HG03439 (cell line): ENCODE measurements at regions not wholly inside any gene's neighbourhood (a gene's known extent, or its start where the extent isn't known, plus 50 kb on each side); places are given as distances from the start of the nearest gene placed in this dataset.
"Not testable (repeated sequence)": the region's sequence is repeated elsewhere in the genome, so short reads cannot be mapped to it uniquely, and the experiment has no call there.

ENCODE experiments used
- ATAC-seq: cut with Tn5 transposase; IDR thresholded peaks from one replicate; pipeline ENCODE4 v1.9.1; 2021; ENCODE audit warnings: mild to moderate bottlenecking, moderate library complexity; ENCODE audit not compliant: unreplicated experiment

DNA sequence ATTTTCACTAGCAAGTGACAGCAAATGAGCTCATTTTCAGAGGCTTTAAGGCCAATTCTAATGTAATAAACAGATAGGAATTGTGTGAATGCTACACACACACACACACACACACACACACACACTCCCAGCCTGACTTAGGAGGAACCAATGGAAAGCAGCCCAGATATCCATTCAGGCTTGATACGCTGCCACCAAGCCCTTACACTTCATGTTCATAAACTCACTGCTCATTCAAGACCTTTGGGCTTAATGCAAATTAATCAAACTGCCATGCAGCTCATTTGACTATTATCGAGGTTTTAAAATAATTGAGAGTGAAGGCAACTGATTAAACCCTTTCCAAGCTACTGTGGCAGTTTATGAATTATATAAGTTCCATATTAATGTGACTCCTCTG, 298.9 kb upstream of the NCKAP5 start:
- ATAC-seq = no peak

DNA sequence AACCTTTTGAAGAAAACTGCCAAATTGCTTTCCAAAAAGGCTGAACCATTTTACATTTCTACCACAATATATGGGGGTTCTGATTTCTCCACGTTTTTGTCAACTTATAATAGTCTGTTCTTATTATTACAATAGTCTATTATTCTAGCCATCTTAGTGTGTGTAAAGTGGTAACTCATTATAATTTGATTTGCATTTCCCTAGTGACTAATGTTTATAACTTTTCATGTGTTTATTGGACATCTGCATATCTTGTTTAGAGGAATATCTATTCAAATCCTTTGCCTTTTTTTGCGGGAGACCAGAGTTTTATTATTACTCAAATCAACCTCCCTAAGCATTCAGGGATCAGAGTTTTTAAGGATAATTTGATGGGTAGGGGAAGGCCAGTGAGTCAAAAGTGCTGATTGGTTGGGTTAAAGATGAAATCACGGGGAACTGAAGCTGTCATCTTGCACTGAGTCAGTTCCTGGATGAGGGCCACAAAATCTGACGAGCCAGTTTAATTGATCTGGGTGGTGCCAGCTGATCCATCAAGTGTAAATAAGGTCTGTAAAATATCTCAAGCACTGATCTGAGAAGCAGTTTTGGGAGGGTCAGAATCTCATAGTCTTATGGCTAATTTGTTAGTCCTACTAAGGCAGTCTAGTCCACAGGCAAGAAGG, 303.4 kb upstream of the NCKAP5 start:
- ATAC-seq = no peak

DNA sequence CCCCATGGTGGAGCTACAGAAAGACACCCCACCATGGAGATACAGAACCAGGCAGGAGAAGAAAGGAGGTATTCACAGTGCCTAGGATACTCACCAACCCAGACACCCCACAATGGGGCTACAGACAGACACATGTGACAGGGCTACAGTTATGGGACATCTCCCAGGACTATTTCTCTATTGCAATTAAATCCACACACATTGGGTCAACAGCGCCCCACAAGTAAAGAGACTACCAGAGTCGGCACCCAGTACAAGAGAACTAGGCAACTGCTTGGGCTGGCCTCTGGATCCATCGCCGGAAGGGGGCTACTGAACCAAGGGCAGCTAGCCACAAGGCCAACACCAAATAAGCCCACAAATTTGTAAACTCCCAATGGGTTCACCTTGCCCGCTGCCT, 310.1 kb upstream of the NCKAP5 start:
- ATAC-seq = no peak

DNA sequence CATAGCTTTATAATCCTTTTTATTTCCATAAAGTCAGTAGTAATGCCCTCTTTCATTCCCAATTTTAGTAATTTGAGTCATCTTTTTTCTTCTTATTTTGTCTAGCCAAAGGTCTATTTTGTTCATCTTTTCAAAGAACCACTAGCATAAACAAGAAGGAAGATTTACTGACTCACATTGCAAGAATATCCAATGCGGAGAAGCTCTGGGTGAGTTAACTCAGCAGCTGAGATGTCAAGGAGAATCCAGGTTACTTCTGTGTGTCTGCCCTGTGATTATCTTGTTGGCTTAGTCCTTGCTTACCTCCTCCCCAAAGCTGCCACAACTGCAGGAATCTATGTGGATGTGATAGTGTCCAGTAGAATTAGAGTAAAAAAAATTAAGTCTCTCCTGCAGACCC, 311.4 kb upstream of the NCKAP5 start:
- ATAC-seq = no peak

DNA sequence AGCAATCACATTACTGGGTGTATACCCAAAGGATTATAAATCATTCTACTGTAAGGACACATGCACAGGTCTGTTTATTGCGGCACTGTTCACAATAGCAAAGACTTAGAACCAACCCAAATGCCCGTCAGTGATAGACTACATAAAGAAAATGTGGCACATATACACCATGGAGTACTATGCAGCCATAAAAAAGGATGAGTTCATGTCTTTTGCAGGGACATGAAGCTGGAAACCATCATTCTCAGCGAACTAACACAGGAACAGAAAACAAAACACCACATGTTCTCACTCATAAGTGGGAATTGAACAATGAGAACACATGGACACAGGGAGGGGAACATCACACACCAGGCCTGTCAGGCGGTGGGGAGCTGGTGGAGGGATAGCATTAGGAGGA, 313.9 kb upstream of the NCKAP5 start:
- ATAC-seq = not testable (repeated sequence)

DNA sequence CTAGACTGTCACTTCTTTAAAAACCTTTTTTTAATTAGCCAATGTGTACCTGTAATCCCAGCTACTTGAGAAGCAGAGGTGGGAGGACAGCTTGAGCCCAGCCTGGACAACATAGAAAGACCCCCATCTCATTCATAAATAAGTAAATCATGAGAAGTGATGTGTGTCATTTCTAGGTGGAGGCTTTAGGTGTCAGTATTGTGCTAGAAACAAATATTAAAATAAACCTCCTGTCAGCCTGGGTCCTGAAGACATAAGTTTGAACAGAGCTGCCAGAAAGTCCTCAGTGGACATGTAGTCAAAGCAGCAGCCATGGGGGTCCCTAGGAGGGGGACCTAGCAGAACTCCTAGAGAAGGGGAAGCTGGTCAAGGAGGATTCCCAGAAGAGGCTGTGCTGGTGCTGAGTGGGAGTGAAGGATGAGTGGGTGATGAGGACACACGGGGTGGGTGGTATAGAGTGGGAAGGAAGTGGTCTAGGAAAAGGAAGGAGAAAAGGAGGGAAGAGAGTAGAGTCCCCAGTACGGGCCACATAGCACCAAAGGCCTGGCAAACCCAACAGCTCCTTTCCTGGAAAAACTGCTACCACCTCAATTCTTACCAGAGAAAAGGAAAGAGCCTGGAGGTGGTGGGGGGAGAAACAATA, 316.6 kb upstream of the NCKAP5 start:
- no peak for ATAC-seq

DNA sequence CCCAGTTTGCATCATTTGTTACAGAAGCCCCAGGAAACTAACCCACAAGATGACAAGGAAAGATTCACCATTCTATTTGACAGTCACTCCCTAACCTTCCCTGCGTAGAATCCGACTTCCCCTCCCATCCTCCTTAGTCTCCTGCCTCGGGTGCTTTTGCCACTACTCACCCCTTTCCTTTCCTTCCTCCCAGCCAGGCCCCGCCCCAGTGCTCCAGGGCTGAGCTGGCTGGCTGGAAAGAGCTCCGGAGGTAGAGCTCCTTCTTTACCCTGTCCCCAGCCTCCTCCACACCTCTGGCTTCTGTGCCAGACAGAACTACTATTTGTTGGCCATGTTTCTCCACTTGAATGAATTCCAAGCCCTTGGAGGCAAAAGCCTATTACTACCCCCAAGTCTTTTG, 317.6 kb upstream of the NCKAP5 start:
- ATAC-seq = no peak

DNA sequence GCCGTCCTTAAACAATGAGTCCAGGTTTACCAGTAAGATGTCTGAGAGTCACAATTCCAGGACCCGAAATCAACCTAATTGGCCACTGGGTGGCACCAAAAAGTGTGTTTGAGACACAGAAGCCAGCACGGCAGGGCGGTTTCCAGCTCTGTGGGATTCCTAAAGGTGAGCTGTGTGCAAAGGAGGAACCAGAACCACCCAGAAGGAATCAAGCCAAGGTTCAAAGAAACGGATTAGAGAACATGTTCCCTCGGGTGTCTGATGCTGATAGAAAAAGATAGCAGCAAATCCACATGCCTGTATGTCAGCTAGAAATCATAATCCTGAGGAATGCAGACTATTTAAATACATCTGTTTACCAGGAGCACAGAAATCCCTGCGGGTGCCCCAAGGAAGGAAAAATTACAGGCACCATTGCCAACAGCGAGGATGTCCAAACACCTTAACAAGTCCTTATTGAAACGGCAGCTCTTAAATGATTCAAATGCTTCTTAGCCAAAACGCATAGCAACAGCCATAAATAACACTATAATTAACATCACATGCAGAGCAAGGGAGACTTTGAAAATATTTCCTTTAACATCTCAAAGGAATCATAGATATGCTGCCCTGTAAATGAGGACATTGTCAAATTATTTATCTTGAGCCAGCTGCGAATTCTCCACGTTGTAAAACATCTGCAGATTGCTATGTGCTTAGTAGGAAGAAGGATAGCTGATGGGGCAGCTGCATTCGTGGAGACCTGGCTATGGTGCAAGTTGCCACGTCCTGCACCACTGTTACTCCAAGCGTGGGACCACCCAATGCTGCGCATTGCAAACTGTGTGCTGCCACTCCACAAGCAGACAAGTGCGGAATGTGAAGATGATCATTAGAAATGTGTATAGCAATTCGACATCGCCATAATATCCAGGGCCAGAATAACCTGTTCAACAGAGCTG, 318.7 kb upstream of the NCKAP5 start:
- ATAC-seq = no peak

DNA sequence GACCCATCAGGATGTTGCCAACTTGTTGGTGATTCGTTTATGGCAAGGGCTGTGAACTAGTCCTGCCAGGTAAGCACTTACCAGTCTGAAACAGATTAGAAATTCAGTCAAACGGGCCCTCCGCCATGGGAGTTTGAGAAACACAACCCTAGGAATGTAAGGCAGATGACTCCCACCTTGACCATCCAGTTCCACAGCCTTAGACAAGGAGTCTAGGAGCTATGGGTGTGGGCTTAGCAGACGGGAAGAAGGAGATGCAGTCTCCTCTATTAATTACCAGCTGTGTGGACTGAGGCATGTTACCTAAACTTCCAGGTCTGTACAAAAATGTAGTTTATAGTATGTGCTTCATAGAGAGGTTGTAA, 319.4 kb upstream of the NCKAP5 start:
- no peak for ATAC-seq

DNA sequence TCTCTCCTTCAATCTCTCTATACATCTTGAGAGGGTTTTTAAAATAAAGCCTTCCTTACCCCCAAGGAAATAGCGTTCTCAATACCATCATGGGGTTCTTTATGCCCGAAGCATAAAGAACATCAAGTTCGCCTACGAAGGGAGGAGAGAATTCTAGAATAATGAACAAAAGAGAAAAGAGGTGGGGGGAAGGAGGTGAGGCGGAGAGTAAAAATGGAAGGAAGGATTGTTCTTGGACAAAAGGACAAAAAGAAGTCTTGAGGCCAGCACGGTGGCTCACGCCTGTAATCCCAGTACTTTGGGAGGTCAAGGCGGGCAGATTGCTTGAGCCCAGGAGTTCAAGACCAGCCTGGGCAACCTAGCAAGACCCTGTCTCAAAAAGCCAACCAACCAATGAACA, 319.8 kb upstream of the NCKAP5 start:
- no peak for ATAC-seq

DNA sequence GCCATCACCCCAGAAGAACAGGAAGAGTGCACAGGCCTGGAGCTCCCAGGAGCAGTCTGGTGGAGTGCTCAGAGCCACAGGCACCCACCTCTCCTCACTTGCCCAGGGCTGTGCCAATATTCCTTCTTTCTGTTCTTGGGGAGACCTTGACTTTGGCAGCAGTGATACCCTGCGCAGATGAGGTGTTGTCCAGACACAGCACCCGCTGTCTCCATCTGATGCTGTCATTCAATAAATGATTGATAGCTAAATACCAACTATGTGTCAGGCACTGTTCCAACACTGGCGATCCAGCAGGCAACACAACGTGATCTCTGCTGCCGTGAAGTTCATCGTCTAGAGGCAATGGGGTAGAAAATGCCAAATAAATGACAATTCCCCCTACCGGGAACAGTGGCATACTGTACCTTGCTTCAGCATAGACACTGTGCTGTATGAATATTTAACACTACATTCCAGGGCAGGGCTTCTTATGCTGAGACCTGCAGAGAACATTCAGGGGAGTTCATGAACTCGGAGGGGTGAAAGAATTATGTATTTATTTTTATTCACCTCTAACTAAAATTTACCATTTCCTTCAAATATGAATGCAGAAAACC, 320.5 kb upstream of the NCKAP5 start:
- ATAC-seq = no peak

DNA sequence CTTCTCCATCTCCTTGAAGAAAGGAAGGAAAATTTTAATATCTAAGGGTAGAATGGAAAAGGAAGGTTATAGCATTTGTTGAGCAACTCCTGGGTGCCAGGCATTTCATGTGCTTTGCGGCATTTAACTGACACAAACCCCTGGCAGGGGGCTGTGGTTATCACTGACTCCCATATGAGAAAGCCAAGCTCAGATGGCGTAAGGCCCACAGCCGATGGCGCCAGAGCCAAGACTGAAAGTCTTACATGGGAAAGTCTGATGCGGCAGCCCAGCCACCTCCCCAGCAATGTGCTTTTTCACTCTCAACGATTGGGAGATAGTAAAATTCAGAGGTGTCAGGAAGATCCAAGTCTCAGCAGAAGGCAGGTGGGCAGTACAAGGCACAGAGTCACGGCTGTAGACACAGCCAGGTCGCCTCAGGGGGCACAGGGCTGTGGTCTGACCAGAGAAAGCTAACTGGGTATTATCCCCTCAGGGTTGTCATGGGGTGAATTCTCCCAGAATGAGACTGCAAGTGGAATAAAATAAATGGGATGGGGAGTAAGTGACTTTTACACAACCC, 324.2 kb upstream of the NCKAP5 start:
- ATAC-seq = no peak

DNA sequence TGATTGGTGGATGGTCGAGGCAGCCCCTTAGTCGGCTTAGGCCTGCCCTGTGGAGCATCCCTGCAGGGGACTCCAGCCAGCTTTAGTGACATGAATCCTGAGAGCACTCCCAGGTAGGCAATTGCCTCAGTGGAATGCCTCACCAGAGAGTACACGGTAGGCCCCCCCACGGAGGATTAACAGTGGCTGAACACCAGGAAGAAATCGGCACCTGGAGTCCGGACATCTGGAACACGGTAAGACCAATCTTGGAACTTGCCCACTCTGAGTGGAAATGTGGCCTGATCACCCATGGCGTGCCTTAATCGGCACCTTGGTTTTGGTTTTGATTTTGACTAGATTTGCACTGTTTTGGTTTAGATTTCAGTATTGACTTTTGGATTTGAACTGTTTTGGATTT, 326.2 kb upstream of the NCKAP5 start:
- ATAC-seq = no peak

DNA sequence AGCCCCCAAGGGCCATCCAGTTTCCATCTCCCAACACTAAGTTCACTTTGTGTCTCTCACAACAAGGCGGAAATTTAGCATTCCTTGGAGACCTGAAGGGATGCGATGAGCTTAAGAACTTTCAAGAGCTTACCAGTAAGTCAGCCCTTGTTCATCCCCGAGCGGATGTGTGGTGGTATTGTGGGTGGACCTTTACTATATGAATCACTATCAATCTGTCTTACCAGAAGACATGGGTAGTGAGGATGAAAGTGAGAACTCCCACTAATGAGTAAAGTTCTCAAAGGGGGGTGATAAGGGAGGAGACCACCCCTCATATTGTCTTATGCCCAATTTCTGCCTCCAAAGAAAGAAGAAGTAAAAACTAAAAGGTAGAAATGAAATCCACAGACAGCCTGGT, 329.6 kb upstream of the NCKAP5 start:
- ATAC-seq = not testable (repeated sequence)

DNA sequence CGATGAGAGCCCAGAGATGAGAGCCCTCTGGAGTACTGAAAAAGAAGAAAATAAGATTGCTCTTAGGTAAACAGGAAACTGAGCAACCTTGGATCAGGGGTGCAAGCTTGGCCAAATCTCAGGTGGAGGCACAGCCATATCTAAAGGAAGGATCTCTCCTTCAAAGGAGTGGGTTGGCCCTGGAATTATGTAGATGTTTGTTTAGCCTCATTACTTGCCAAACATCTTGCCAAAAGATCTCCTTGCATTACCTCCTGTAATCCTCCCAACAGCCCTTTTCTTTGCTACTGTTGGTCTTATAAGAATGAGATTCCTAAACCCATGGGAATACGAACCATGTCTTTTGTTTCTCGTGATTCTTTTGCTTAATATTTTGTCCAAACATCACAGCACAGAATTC, 332.6 kb upstream of the NCKAP5 start:
- no peak for ATAC-seq

DNA sequence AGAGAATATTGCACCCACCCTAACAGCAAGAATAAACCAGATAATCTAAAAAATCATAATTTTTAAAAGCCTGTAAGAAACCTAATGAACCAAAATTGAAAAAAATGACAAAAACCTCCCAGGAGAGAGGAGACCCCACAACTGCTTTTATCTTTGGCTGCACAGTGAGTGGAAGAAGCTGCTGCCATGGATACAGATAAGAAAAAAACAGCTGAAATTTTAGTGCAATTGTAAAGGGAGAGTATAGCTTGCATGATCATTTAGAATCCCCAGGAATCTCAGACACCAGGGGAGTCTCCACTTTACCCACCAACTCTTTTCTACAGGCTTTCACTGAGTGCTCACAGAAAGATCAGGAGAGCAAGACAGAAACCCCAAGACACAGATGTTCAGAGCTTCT, 338.1 kb upstream of the NCKAP5 start:
- ATAC-seq = no peak

DNA sequence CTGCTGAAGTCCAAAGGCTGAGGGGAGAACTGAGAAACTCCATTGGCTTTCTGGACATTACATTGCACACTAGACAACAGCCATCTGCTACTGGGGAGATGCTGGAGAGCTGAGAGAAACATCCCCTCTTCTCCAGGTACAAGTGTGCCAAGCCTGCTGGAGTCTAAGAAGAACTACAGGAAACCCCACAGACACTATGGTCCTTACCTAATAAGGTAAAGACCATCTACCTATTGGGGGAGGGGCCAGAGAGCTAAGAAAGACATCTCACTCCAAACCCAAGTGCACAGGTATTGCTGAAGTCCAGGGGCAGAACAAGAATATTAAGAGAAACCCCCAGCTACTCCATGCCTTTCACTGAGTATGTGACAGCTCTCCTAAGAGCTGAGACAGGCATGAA, 338.7 kb upstream of the NCKAP5 start:
- no peak for ATAC-seq

DNA sequence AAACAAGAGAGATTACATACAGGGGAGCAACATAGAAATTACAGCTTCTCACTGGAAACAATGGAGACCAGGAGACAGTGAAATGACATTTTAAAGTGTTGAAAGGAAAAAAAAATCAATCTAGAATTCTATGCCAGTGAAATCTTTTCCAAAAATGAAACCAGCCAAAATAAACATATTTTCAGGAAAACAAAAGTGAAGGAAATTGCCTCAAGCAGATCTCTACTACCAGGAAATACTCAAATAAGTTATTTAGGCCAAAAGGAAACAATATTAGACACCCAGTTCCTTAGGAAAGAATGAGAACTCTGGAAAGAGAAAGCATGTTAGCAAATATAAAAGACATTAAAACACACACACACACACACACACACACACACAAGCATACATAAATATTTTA, 339.9 kb upstream of the NCKAP5 start:
- ATAC-seq = no peak

DNA sequence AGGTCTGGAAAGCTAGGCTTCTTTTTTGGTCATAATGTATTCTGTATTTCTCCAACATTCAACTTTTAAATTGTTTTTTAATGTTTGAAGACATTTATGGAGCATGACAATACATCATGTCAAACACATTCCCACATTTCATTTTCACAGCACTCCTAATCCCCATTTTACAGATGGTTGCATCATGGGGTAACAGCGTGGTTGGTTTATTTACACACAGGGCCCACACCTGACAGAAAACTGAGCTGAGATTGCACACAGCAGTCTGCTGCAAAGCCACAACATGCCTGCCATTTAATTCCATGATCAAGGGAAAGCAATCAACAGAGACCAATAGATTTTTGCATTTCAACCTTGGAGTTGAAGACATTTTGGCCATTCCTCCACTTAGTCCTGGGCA, 335.7 kb upstream of the MGAT5 start:
- ATAC-seq = no peak

DNA sequence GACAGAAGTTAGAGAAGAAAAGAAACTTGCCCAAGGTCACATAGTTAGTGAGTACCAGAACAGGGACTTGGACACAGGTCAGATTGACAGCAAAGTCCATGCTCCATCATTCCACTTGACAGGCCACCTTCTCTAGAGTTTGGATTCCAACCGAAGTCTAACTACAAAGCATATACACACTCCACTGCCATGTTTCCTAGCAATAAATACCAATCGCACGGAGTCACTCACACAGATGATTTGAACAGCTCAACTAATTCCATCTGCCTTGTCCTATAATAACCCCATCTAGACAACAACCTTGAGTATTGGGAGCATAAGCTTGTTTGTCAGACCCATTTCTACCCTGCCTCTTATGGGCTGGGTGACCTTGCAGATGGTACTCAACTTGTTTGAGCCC, 334.6 kb upstream of the MGAT5 start:
- ATAC-seq = no peak

DNA sequence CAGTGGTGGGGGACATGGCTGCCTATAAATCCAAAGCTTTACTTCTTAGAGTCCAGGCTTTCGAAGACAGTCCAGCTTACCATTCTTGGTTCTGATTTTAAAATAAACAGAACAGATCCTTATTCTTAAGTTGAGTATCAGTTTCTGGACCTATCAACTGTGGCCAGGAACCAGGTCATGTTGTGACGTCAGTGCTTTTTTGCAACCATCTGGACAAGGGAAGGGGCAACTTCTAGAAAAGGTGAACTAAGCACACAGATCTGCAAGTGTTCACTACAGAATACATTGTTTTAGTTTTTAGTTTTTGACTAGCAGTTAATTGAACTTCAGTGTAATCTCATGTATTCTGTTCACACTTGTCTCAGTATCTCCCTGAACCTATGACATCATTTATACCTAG, 326.0 kb upstream of the MGAT5 start:
- ATAC-seq = no peak
